Liver (tissue), 3 donors: ENCODE measurements at regions not wholly inside any gene's neighbourhood (a gene's known extent, or its start where the extent isn't known, plus 50 kb on each side); places are given as distances from the start of the nearest gene placed in this dataset.

ENCODE experiments used
- ATF3 ChIP-seq: IDR thresholded peaks from 2 replicates; pipeline ENCODE4 v1.6.1; 2016; ENCODE audit warnings: antibody characterized with exemption
- GABPA ChIP-seq, 2 donors: IDR thresholded peaks in 1 of 2; conservative IDR thresholded peaks in 1 of 2; 2 replicates each; pipeline ENCODE4 v1.6.1; 2016; ENCODE audit warnings: antibody characterized with exemption in 2 of 2, mild to moderate bottlenecking in 1 of 2, moderate library complexity in 1 of 2
- HNF4A ChIP-seq, 2 donors: conservative IDR thresholded peaks; 2 replicates each; pipeline ENCODE4 v1.6.1; 2016; ENCODE audit warnings: antibody characterized with exemption in 2 of 2, mild to moderate bottlenecking in 2 of 2
- MAX ChIP-seq: IDR thresholded peaks from 2 replicates; pipeline ENCODE4 v1.6.1; 2016; ENCODE audit warnings: antibody characterized with exemption
- RAD21 ChIP-seq, 2 donors: IDR thresholded peaks; 2 replicates each; pipeline ENCODE4 v1.6.1; 2016; ENCODE audit warnings: antibody characterized with exemption in 2 of 2, mild to moderate bottlenecking in 2 of 2
- SP1 ChIP-seq: IDR thresholded peaks from 2 replicates; pipeline ENCODE4 v1.6.1; 2018; ENCODE audit warnings: antibody characterized with exemption, mild to moderate bottlenecking
- TAF1 ChIP-seq: conservative IDR thresholded peaks from 2 replicates; pipeline ENCODE4 v1.6.1; 2016; ENCODE audit warnings: antibody characterized with exemption, mild to moderate bottlenecking
- YY1 ChIP-seq: IDR thresholded peaks from 2 replicates; pipeline ENCODE4 v1.6.1; 2016; ENCODE audit warnings: antibody characterized with exemption, mild to moderate bottlenecking
- ZBTB33 ChIP-seq: IDR thresholded peaks from 2 replicates; pipeline ENCODE4 v1.6.1; 2016; ENCODE audit warnings: antibody characterized with exemption
- TF ChIP-seq, protein P1 (sequence below): IDR thresholded peaks from 2 replicates; pipeline ENCODE4 v1.6.1; 2016; ENCODE audit warnings: antibody characterized with exemption, mild to moderate bottlenecking
- TF ChIP-seq, protein P2 (sequence below): fragments of 150-350 bp; IDR thresholded peaks from 2 replicates; pipeline ENCODE4 v1.5.1; 2017; ENCODE audit warnings: improper control_type of control experiment, low read depth, low read length; ENCODE audit not compliant: missing input control
- donor health status: healthy.
- donor health status: healthy.

DNA sequence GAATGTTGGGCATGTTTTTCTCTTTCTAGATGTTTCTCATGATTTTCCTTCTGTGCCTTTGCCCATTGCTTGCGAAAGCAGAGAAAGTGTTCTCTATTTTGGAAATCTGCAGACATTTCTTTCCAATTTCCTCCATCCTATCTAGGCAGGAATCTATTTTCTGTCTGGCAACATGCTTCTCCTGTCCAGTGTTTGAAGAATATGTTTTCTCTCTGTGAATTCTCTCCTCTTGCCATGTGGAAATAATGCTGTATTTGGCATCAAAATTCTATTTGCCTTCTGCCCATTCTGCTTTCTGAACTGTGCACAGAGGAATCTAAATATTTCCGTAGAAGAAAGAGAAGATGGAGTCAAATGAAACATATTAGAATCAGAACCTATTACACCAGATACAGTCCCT, 833.3 kb downstream of the CDH9 start:
- TF ChIP-seq, protein P1, sequence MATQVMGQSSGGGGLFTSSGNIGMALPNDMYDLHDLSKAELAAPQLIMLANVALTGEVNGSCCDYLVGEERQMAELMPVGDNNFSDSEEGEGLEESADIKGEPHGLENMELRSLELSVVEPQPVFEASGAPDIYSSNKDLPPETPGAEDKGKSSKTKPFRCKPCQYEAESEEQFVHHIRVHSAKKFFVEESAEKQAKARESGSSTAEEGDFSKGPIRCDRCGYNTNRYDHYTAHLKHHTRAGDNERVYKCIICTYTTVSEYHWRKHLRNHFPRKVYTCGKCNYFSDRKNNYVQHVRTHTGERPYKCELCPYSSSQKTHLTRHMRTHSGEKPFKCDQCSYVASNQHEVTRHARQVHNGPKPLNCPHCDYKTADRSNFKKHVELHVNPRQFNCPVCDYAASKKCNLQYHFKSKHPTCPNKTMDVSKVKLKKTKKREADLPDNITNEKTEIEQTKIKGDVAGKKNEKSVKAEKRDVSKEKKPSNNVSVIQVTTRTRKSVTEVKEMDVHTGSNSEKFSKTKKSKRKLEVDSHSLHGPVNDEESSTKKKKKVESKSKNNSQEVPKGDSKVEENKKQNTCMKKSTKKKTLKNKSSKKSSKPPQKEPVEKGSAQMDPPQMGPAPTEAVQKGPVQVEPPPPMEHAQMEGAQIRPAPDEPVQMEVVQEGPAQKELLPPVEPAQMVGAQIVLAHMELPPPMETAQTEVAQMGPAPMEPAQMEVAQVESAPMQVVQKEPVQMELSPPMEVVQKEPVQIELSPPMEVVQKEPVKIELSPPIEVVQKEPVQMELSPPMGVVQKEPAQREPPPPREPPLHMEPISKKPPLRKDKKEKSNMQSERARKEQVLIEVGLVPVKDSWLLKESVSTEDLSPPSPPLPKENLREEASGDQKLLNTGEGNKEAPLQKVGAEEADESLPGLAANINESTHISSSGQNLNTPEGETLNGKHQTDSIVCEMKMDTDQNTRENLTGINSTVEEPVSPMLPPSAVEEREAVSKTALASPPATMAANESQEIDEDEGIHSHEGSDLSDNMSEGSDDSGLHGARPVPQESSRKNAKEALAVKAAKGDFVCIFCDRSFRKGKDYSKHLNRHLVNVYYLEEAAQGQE, result no peak
- TF ChIP-seq ATF3, result no peak
- no peak for TF ChIP-seq GABPA (IDR thresholded peaks at IDR 0.05 in 1 of 2, conservative IDR thresholded peaks at IDR 0.05 in 1 of 2)
- no peak for TF ChIP-seq TAF1
- TF ChIP-seq, protein P2, sequence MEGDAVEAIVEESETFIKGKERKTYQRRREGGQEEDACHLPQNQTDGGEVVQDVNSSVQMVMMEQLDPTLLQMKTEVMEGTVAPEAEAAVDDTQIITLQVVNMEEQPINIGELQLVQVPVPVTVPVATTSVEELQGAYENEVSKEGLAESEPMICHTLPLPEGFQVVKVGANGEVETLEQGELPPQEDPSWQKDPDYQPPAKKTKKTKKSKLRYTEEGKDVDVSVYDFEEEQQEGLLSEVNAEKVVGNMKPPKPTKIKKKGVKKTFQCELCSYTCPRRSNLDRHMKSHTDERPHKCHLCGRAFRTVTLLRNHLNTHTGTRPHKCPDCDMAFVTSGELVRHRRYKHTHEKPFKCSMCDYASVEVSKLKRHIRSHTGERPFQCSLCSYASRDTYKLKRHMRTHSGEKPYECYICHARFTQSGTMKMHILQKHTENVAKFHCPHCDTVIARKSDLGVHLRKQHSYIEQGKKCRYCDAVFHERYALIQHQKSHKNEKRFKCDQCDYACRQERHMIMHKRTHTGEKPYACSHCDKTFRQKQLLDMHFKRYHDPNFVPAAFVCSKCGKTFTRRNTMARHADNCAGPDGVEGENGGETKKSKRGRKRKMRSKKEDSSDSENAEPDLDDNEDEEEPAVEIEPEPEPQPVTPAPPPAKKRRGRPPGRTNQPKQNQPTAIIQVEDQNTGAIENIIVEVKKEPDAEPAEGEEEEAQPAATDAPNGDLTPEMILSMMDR, result no peak
- no peak for TF ChIP-seq MAX
- TF ChIP-seq RAD21 (IDR thresholded peaks at IDR 0.05), result no peak
- TF ChIP-seq SP1, result no peak
- TF ChIP-seq ZBTB33, result no peak
- TF ChIP-seq YY1, result no peak
- no peak for TF ChIP-seq HNF4A (conservative IDR thresholded peaks at IDR 0.05)
